HFFc6 (cell line): ENCODE measurements at regions not wholly inside any gene's neighbourhood (a gene's known extent, or its start where the extent isn't known, plus 50 kb on each side); places are given as distances from the start of the nearest gene placed in this dataset.
"Not testable (repeated sequence)": the region's sequence is repeated elsewhere in the genome, so short reads cannot be mapped to it uniquely, and the experiment has no call there.

Experiments used
- DNase-seq: peaks from one replicate; pipeline ENCODE4 v3.0.0-alpha.2; 2018
- H3K27ac Mint-ChIP-seq: 2 replicates; pipeline ENCODE4 v1.8.0; 2020; ENCODE audit warnings: mild to moderate bottlenecking, mixed read lengths
- H3K27me3 Mint-ChIP-seq: 2 replicates; pipeline ENCODE4 v1.8.0; 2021; ENCODE audit warnings: mild to moderate bottlenecking, moderate library complexity, mixed read lengths; ENCODE audit not compliant: insufficient read depth
- H3K36me3 Mint-ChIP-seq: 2 replicates; pipeline ENCODE4 v1.8.0; 2021; ENCODE audit warnings: low read depth, mixed read lengths
- H3K4me1 Mint-ChIP-seq: 2 replicates; pipeline ENCODE4 v1.8.0; 2020; ENCODE audit warnings: low read depth, mixed read lengths
- H3K4me3 Mint-ChIP-seq: 2 replicates; pipeline ENCODE4 v1.8.0; 2020; ENCODE audit warnings: mild to moderate bottlenecking, moderate library complexity, mixed read lengths
- H3K9me3 Mint-ChIP-seq: 2 replicates; pipeline ENCODE4 v1.8.0; 2020; ENCODE audit warnings: mild to moderate bottlenecking, mixed read lengths
- CTCF ChIP-seq: fragments of 200-600 bp; sonication (generic); IDR thresholded peaks from 2 replicates; pipeline ENCODE4 v1.5.0; 2021; ENCODE audit warnings: antibody characterized with exemption, mild to moderate bottlenecking

- no peak for TF ChIP-seq CTCF
- Mint-ChIP-seq H3K36me3 (no peaks in the 10 kb centered on the region), H3K4me1 (peaks cover 23% of the 10 kb centered on the region), H3K9me3 (no peaks in the 10 kb centered on the region), H3K27ac (no peak overlapping the region), H3K4me3 (no peak overlapping the region), H3K27me3 (peaks cover 3% of the 10 kb centered on the region; the same call in 1 of the 2 replicates)
- no peak for DNase-seq
These were observed 61.9 kb upstream of the RDX start for GRCh38 chr11:110358336-110358735.

GRCh38 chr11:110360781-110361408 lies 64.5 kb upstream of the RDX start:
- not testable (repeated sequence) for H3K27me3 Mint-ChIP-seq, H3K9me3 Mint-ChIP-seq, H3K27ac Mint-ChIP-seq, H3K36me3 Mint-ChIP-seq, DNase-seq, H3K4me3 Mint-ChIP-seq
- peaks cover 25% of the 10 kb centered on the region for H3K4me1 Mint-ChIP-seq

- Mint-ChIP-seq H3K36me3 (no peaks in the 10 kb centered on the region), H3K9me3 (no peaks in the 10 kb centered on the region), H3K27me3 (peaks cover 1% of the 10 kb centered on the region), H3K27ac (peak overlapping the region; percentile 5; the same call in 1 of the 2 replicates), H3K4me3 (peak overlapping the region; percentile 48; the same call in 1 of the 2 replicates), H3K4me1 (peaks cover 12% of the 10 kb centered on the region)
- DNase-seq, result no peak
- no peak for TF ChIP-seq CTCF
These were observed 66.6 kb upstream of the RDX start for GRCh38 chr11:110362971-110363509.

GRCh38 chr11:110366291-110366690 lies 63.5 kb upstream of the FDX1 start:
- H3K9me3 Mint-ChIP-seq, result no peaks in the 10 kb centered on the region
- no peak for TF ChIP-seq CTCF
- H3K27me3 Mint-ChIP-seq, result peaks cover 5% of the 10 kb centered on the region; the same call in 1 of the 2 replicates
- no peak overlapping the region for H3K27ac Mint-ChIP-seq
- no peak for DNase-seq
- H3K4me3 Mint-ChIP-seq, result no peak overlapping the region
- peaks cover 12% of the 10 kb centered on the region for H3K4me1 Mint-ChIP-seq
- no peaks in the 10 kb centered on the region for H3K36me3 Mint-ChIP-seq

GRCh38 chr11:110367571-110367970 lies 62.2 kb upstream of the FDX1 start:
- Mint-ChIP-seq H3K9me3 (no peaks in the 10 kb centered on the region), H3K36me3 (no peaks in the 10 kb centered on the region), H3K4me1 (peaks cover 9% of the 10 kb centered on the region), H3K27me3 (peaks cover 8% of the 10 kb centered on the region), H3K4me3 (no peak overlapping the region), H3K27ac (no peak overlapping the region)
- DNase-seq, result no peak
- TF ChIP-seq CTCF, result peak; percentile 59

- H3K4me1 Mint-ChIP-seq, result peaks cover 11% of the 10 kb centered on the region
- no peaks in the 10 kb centered on the region for H3K9me3 Mint-ChIP-seq
- DNase-seq, result no peak
- H3K27me3 Mint-ChIP-seq, result peaks cover 8% of the 10 kb centered on the region
- no peaks in the 10 kb centered on the region for H3K36me3 Mint-ChIP-seq
- no peak overlapping the region for H3K4me3 Mint-ChIP-seq
- TF ChIP-seq CTCF, result no peak
- H3K27ac Mint-ChIP-seq, result no peak overlapping the region
These were observed 58.7 kb upstream of the FDX1 start for GRCh38 chr11:110371084-110371483.
